CD14-positive monocyte (primary cell): ENCODE measurements at regions not wholly inside any gene's neighbourhood (a gene's known extent, or its start where the extent isn't known, plus 50 kb on each side); places are given as distances from the start of the nearest gene placed in this dataset.

Experiments
- DNase-seq, 3 donors: peaks; one replicate each; pipeline ENCODE4 v3.0.0-alpha.2; 2011 to 2022
- H2AFZ ChIP-seq: 2 replicates; pipeline ENCODE4 v1.6.0; 2012; ENCODE audit warnings: mild to moderate bottlenecking, low read depth, low read length, inconsistent platforms; ENCODE audit not compliant: insufficient read depth, poor library complexity, severe bottlenecking
- H3K27ac ChIP-seq, 2 donors: 1 replicate in 1 of 2; 2 replicates in 1 of 2; pipeline ENCODE4 v1.5.1; 2012 to 2013; ENCODE audit warnings: low read length in 2 of 2, control low read depth in 1 of 2, inconsistent platforms in 1 of 2, low read depth in 1 of 2, mild to moderate bottlenecking in 1 of 2
- H3K27me3 ChIP-seq, 2 donors: one replicate each; pipeline versions ENCODE4 v1.6.0 to v1.6.1; 2011 to 2013; ENCODE audit warnings: low read length in 2 of 2; ENCODE audit not compliant: control insufficient read depth in 2 of 2, insufficient read depth in 2 of 2
- H3K36me3 ChIP-seq, 2 donors: replicated peaks in 1 of 2; 1 replicate in 1 of 2; 2 replicates in 1 of 2; pipeline versions ENCODE4 v1.5.1 to v1.6.1; 2012 to 2013; ENCODE audit warnings: low read length in 2 of 2, control low read depth in 1 of 2, inconsistent platforms in 1 of 2, mild to moderate bottlenecking in 1 of 2; ENCODE audit not compliant: insufficient read depth in 2 of 2, control insufficient read depth in 1 of 2
- H3K4me1 ChIP-seq, 2 donors: 1 replicate in 1 of 2; 2 replicates in 1 of 2; pipeline versions ENCODE4 v1.5.1 to v1.6.1; 2012 to 2013; ENCODE audit warnings: low read length in 2 of 2, control low read depth in 1 of 2, inconsistent platforms in 1 of 2, mild to moderate bottlenecking in 1 of 2, moderate library complexity in 1 of 2; ENCODE audit not compliant: insufficient read depth in 2 of 2, control insufficient read depth in 1 of 2
- H3K4me2 ChIP-seq: replicated peaks from 2 replicates; pipeline ENCODE3; 2012; ENCODE audit warnings: low read length, moderate library complexity, mild to moderate bottlenecking; ENCODE audit not compliant: poor library complexity, severe bottlenecking; ENCODE audit errors: extremely low read depth
- H3K4me3 ChIP-seq, 3 experiments: fragments of 200-600 bp in 1 of 3; sonication (generic) in 1 of 3; replicated peaks in 1 of 3; 1 replicate in 2 of 3; 2 replicates in 1 of 3; pipeline ENCODE4 v1.5.1; 2011 to 2013; ENCODE audit warnings: low read length in 3 of 3, mild to moderate bottlenecking in 3 of 3, control low read depth in 2 of 3, low read depth in 2 of 3, inconsistent platforms in 1 of 3, moderate library complexity in 1 of 3
- H3K79me2 ChIP-seq: 2 replicates; pipeline ENCODE4 v1.6.0; 2012; ENCODE audit warnings: mild to moderate bottlenecking, control low read depth, inconsistent platforms, low read length, moderate library complexity; ENCODE audit not compliant: insufficient read depth
- H3K9ac ChIP-seq: 2 replicates; pipeline ENCODE4 v1.6.0; 2017; ENCODE audit warnings: low read length, mild to moderate bottlenecking; ENCODE audit not compliant: insufficient read depth, poor library complexity, severe bottlenecking
- H3K9me3 ChIP-seq, 2 donors: replicated peaks in 1 of 2; 1 replicate in 1 of 2; 2 replicates in 1 of 2; pipeline versions ENCODE4 v1.5.1 to v1.6.1; 2012 to 2013; ENCODE audit warnings: low read length in 2 of 2, control low read depth in 1 of 2; ENCODE audit not compliant: control insufficient read depth in 1 of 2, insufficient read depth in 1 of 2
- H4K20me1 ChIP-seq: 2 replicates; pipeline ENCODE4 v1.6.0; 2012; ENCODE audit warnings: mild to moderate bottlenecking, low read length, control low read depth, moderate library complexity; ENCODE audit not compliant: insufficient read depth
- H3K27ac Mint-ChIP-seq, 7 donors: one replicate each; pipeline ENCODE4 v1.8.0; 2020; ENCODE audit warnings: mild to moderate bottlenecking in 7 of 7, mixed read lengths in 7 of 7, moderate library complexity in 6 of 7, inconsistent platforms in 2 of 7
- H3K27me3 Mint-ChIP-seq, 3 donors: one replicate each; pipeline ENCODE4 v1.8.0; 2021 to 2022; ENCODE audit warnings: low read depth in 3 of 3, mild to moderate bottlenecking in 3 of 3, mixed read lengths in 3 of 3, moderate library complexity in 3 of 3, inconsistent platforms in 1 of 3
- H3K36me3 Mint-ChIP-seq, 2 donors: one replicate each; pipeline ENCODE4 v1.8.0; 2020; ENCODE audit warnings: mixed read lengths in 2 of 2, inconsistent platforms in 1 of 2, mild to moderate bottlenecking in 1 of 2
- H3K4me1 Mint-ChIP-seq: one replicate; pipeline ENCODE4 v1.8.0; 2020; ENCODE audit warnings: mild to moderate bottlenecking, mixed read lengths
- H3K4me3 Mint-ChIP-seq, 2 donors: one replicate each; pipeline ENCODE4 v1.8.0; 2020; ENCODE audit warnings: mild to moderate bottlenecking in 2 of 2, mixed read lengths in 2 of 2, moderate library complexity in 1 of 2
- H3K9me3 Mint-ChIP-seq, 7 donors: one replicate each; pipeline ENCODE4 v1.8.0; 2020 to 2022; ENCODE audit warnings: mixed read lengths in 7 of 7, mild to moderate bottlenecking in 6 of 7, moderate library complexity in 6 of 7, inconsistent platforms in 2 of 7
- WGBS: methylation state at CpG from one replicate; pipeline ENCODE4 v1.1.5; 2013; ENCODE audit warnings: missing lambda C conversion rate; ENCODE audit not compliant: insufficient coverage; 5-methylcytosine and 5-hydroxymethylcytosine counted together
- intact Hi-C, 2 donors: fragments of 100-400 bp; cut with micrococcal nuclease; formaldehyde crosslinking; loops; one replicate each; pipeline versions ENCODE4 v1.15.0 to v1.15.1; 2023
- TF ChIP-seq, protein P1 (sequence below): fragments of 200-600 bp; IDR thresholded peaks from one replicate; pipeline ENCODE4 v1.8.0; 2022; ENCODE audit warnings: antibody characterized with exemption, mild to moderate bottlenecking

GRCh38 chr6:143581835-143582480, 70.4 kb upstream of the FUCA2 start:
- peaks cover 0 to 6% (median 0%) of the 10 kb centered on the region in 7 donors for H3K9me3 Mint-ChIP-seq
- H3K36me3 Mint-ChIP-seq: peaks cover 7 to 15% of the 10 kb centered on the region in 2 donors
- no peak overlapping the region for H3K4me3 Mint-ChIP-seq
- H3K9ac ChIP-seq: no peak overlapping the region
- WGBS: 100% methylated on average over 1 of the region's 3 CpGs
- H3K27ac Mint-ChIP-seq: no peak overlapping the region
- H3K4me1 ChIP-seq: peaks cover 3 to 6% of the 10 kb centered on the region in 2 donors
- H2AFZ ChIP-seq: no peak overlapping the region
- H3K4me2 ChIP-seq: no peak overlapping the region
- TF ChIP-seq, protein P1, sequence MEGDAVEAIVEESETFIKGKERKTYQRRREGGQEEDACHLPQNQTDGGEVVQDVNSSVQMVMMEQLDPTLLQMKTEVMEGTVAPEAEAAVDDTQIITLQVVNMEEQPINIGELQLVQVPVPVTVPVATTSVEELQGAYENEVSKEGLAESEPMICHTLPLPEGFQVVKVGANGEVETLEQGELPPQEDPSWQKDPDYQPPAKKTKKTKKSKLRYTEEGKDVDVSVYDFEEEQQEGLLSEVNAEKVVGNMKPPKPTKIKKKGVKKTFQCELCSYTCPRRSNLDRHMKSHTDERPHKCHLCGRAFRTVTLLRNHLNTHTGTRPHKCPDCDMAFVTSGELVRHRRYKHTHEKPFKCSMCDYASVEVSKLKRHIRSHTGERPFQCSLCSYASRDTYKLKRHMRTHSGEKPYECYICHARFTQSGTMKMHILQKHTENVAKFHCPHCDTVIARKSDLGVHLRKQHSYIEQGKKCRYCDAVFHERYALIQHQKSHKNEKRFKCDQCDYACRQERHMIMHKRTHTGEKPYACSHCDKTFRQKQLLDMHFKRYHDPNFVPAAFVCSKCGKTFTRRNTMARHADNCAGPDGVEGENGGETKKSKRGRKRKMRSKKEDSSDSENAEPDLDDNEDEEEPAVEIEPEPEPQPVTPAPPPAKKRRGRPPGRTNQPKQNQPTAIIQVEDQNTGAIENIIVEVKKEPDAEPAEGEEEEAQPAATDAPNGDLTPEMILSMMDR: no peak
- DNase-seq: no peak
- H4K20me1 ChIP-seq: peaks cover 39% of the 10 kb centered on the region
- peaks cover 22% of the 10 kb centered on the region for H3K79me2 ChIP-seq
- peaks cover 0 to 6% of the 10 kb centered on the region in 2 donors for H3K9me3 ChIP-seq
- H3K4me3 ChIP-seq: no peak overlapping the region
- H3K27ac ChIP-seq: no peak overlapping the region
- no peaks in the 10 kb centered on the region for H3K27me3 Mint-ChIP-seq
- peaks cover 18% of the 10 kb centered on the region for H3K4me1 Mint-ChIP-seq
- H3K27me3 ChIP-seq: no peaks in the 10 kb centered on the region
- intact Hi-C loops: no loop called here
- no peaks in the 10 kb centered on the region for H3K36me3 ChIP-seq

- H3K27me3 ChIP-seq: no peaks in the 10 kb centered on the region
- no peaks in the 10 kb centered on the region for H3K27me3 Mint-ChIP-seq
- no peak for DNase-seq
- intact Hi-C loops: loop anchor here (5.0 kb wide), 2 partner anchors 358 to 433 kb away; no protein-coding TSS in a partner anchor
- no peak overlapping the region for H3K4me3 Mint-ChIP-seq
- 100% methylated on average over 1 of the region's 8 CpGs for WGBS
- no peaks in the 10 kb centered on the region for H3K9me3 ChIP-seq
- H3K27ac ChIP-seq: no peak overlapping the region
- peaks cover 41% of the 10 kb centered on the region for H4K20me1 ChIP-seq
- no peaks in the 10 kb centered on the region for H3K36me3 ChIP-seq
- H3K9ac ChIP-seq: no peak overlapping the region
- H3K4me1 ChIP-seq: peaks cover 3 to 6% of the 10 kb centered on the region in 2 donors
- H3K79me2 ChIP-seq: peaks cover 28% of the 10 kb centered on the region
- TF ChIP-seq, protein P1: no peak
- no peak overlapping the region for H2AFZ ChIP-seq
- H3K4me2 ChIP-seq: no peak overlapping the region
- H3K4me1 Mint-ChIP-seq: peaks cover 18% of the 10 kb centered on the region
- H3K4me3 ChIP-seq: no peak overlapping the region
- peaks cover 7 to 15% of the 10 kb centered on the region in 2 donors for H3K36me3 Mint-ChIP-seq
- peak overlapping the region in 1 of 7 donors; percentile 13 for H3K27ac Mint-ChIP-seq
- H3K9me3 Mint-ChIP-seq: peaks cover 0 to 2% (median 0%) of the 10 kb centered on the region in 7 donors
Measured at GRCh38 chr6:143579703-143580102, 68.2 kb upstream of the FUCA2 start.
